Caco-2 (cell line): ENCODE measurements at regions not wholly inside any gene's neighbourhood (a gene's known extent, or its start where the extent isn't known, plus 50 kb on each side); places are given as distances from the start of the nearest gene placed in this dataset.

Experiments
- BruUV-seq: library from RNA; stranded (reverse); fragments of 400-500 nt; replicated peaks from 2 replicates; lab custom pipeline; 2021; lab: Mats Ljungman, UMichigan
- CTCF ChIA-PET: fragments of 300-600 bp; sonication (Branson Sonifier 250); formaldehyde crosslinking; loops from one replicate; lab custom pipeline; 2022; ENCODE audit warnings: antibody characterized with exemption; lab: Charles Lee
- POLR2A ChIA-PET: fragments of 300-600 bp; sonication (Branson Sonifier 250); formaldehyde crosslinking; loops from one replicate; lab custom pipeline; 2022; ENCODE audit warnings: antibody characterized with exemption; lab: Charles Lee
- DNase-seq, 2 experiments: peaks; one replicate each; pipeline versions ENCODE4 v3.0.0 to v3.0.0-alpha.2; 2020 to 2022
- H3K27me3 ChIP-seq: replicated peaks from 2 replicates; pipeline ENCODE4 v1.6.0; 2011; ENCODE audit warnings: low read length; ENCODE audit not compliant: control insufficient read depth, insufficient read depth
- H3K36me3 ChIP-seq: 2 replicates; pipeline ENCODE4 v1.5.1; 2011; ENCODE audit warnings: low read length; ENCODE audit not compliant: control insufficient read depth, insufficient read depth
- H3K4me1 ChIP-seq: fragments of 250-450 bp; sonication (Bioruptor Pico); 2 replicates; pipeline ENCODE4 v1.5.1; 2020; ENCODE audit warnings: mild to moderate bottlenecking
- H3K4me3 ChIP-seq: 2 replicates; pipeline ENCODE4 v1.5.1; 2011; ENCODE audit warnings: low read depth, mild to moderate bottlenecking, control low read depth, low read length
- H3K9me3 ChIP-seq: fragments of 250-450 bp; sonication (Bioruptor Pico); 2 replicates; pipeline ENCODE4 v1.5.1; 2020; ENCODE audit warnings: mild to moderate bottlenecking, moderate library complexity
- H3K27ac Mint-ChIP-seq: one replicate; pipeline ENCODE4 v1.8.0; 2022; ENCODE audit warnings: mixed read lengths; ENCODE audit not compliant: unreplicated experiment
- H3K27me3 Mint-ChIP-seq: one replicate; pipeline ENCODE4 v1.8.0; 2022; ENCODE audit warnings: mixed read lengths; ENCODE audit not compliant: insufficient read depth, unreplicated experiment
- H3K36me3 Mint-ChIP-seq: one replicate; pipeline ENCODE4 v1.8.0; 2022; ENCODE audit warnings: mild to moderate bottlenecking, mixed read lengths; ENCODE audit not compliant: insufficient read depth, unreplicated experiment
- H3K4me1 Mint-ChIP-seq: one replicate; pipeline ENCODE4 v1.8.0; 2022; ENCODE audit warnings: low read depth, mixed read lengths; ENCODE audit not compliant: unreplicated experiment
- H3K4me3 Mint-ChIP-seq: one replicate; pipeline ENCODE4 v1.8.0; 2022; ENCODE audit warnings: mild to moderate bottlenecking, moderate library complexity, mixed read lengths; ENCODE audit not compliant: unreplicated experiment
- H3K9me3 Mint-ChIP-seq: one replicate; pipeline ENCODE4 v1.8.0; 2022; ENCODE audit warnings: mixed read lengths; ENCODE audit not compliant: unreplicated experiment
- CTCF ChIP-seq, 2 experiments: fragments of 200-600 bp in 1 of 2; IDR thresholded peaks; 1 replicate in 1 of 2; 2 replicates in 1 of 2; pipeline versions ENCODE4 v1.5.1 to v1.8.0; 2011 to 2022; ENCODE audit warnings: antibody characterized with exemption in 1 of 2, control low read depth in 1 of 2, inconsistent platforms in 1 of 2, low read depth in 1 of 2, low read length in 1 of 2, mild to moderate bottlenecking in 1 of 2, moderate library complexity in 1 of 2; ENCODE audit not compliant: insufficient read depth in 1 of 2, severe bottlenecking in 1 of 2, unreplicated experiment in 1 of 2
- intact Hi-C: fragments of 100-400 bp; cut with micrococcal nuclease; formaldehyde crosslinking; loops from one replicate; pipeline ENCODE4 v1.10.0; 2022; ENCODE audit not compliant: unreplicated experiment

DNA sequence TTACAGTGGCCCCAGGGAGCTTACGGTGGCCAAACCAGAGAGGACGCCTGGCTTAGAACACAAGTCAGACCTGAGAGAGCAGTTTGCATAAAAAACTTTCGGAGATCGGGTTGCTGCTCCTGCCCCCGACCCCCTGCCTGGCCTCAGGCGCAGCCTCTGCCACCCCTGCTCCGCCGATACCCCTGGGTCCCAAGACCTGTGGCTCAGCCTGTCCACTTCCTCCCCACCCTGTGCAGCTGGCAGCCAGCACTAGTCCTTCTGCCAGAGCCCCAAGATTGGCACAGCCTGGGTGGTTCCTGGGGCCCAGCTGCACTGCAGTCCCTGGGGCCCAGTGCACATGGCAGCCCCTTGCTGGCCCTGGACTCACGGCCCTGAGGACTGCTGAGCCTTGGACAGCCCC, 56.2 kb upstream of the SOX1 start:
- peaks cover 20% of the 10 kb centered on the region for H3K9me3 Mint-ChIP-seq
- ChIA-PET POLR2A (no interaction called here), CTCF (no interaction called here)
- no peak overlapping the region for H3K4me3 ChIP-seq
- H3K4me1 ChIP-seq = no peaks in the 10 kb centered on the region
- no peak for DNase-seq
- H3K36me3 Mint-ChIP-seq = no peaks in the 10 kb centered on the region
- H3K27ac Mint-ChIP-seq = no peak overlapping the region
- H3K9me3 ChIP-seq = no peaks in the 10 kb centered on the region; the same call in 1 of the 2 replicates
- H3K4me1 Mint-ChIP-seq = no peaks in the 10 kb centered on the region
- no peak for TF ChIP-seq CTCF (IDR thresholded peaks at IDR 0.05; ENCODE audit: insufficient read depth in 1 of 2, low read depth in 1 of 2, low read length in 1 of 2, severe bottlenecking in 1 of 2, unreplicated experiment in 1 of 2)
- H3K4me3 Mint-ChIP-seq = no peak overlapping the region
- H3K27me3 ChIP-seq = no peaks in the 10 kb centered on the region
- intact Hi-C loops = no loop called here
- peaks cover 25% of the 10 kb centered on the region for H3K27me3 Mint-ChIP-seq
- BruUV-seq = no TSS peak
- no peaks in the 10 kb centered on the region for H3K36me3 ChIP-seq

GRCh38 chr13:112012016-112012704, 54.8 kb upstream of the SOX1 start:
- H3K4me1 Mint-ChIP-seq = no peaks in the 10 kb centered on the region
- TF ChIP-seq CTCF (IDR thresholded peaks at IDR 0.05; ENCODE audit: insufficient read depth in 1 of 2, low read depth in 1 of 2, low read length in 1 of 2, severe bottlenecking in 1 of 2, unreplicated experiment in 1 of 2) = no peak
- peaks cover 15% of the 10 kb centered on the region for H3K27me3 Mint-ChIP-seq
- H3K36me3 Mint-ChIP-seq = no peaks in the 10 kb centered on the region
- POLR2A ChIA-PET = no interaction called here
- intact Hi-C loops = no loop called here
- no peak for DNase-seq
- Histone ChIP-seq H3K27me3 (no peaks in the 10 kb centered on the region), H3K4me3 (no peak overlapping the region), H3K9me3 (no peaks in the 10 kb centered on the region; the same call in 1 of the 2 replicates), H3K4me1 (no peaks in the 10 kb centered on the region), H3K36me3 (no peaks in the 10 kb centered on the region)
- H3K9me3 Mint-ChIP-seq = peaks cover 21% of the 10 kb centered on the region
- BruUV-seq = no TSS peak
- H3K4me3 Mint-ChIP-seq = no peak overlapping the region
- CTCF ChIA-PET = no interaction called here
- H3K27ac Mint-ChIP-seq = no peak overlapping the region

DNA sequence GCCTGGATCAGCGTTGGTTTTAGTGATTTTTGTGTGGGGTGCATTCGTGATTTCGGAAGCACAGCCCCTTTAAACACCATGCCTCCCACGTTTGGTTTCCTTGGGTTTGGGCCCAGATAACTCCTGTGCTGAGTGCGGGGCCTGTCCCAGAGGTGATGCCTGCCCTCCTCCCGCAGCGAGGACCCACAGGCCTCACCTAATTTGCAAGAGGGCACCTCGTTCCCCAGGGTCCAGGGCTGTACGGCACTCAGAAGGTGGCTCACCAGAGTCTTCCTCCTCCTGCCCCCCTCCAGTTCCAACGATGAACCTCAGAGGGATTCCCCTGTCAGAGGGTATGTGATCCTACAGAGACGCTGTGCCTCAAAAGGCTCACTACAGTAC, 54.3 kb upstream of the SOX1 start:
- H3K36me3 ChIP-seq = no peaks in the 10 kb centered on the region
- DNase-seq = no peak
- H3K4me3 Mint-ChIP-seq = no peak overlapping the region
- no peaks in the 10 kb centered on the region for H3K4me1 Mint-ChIP-seq
- no peak for TF ChIP-seq CTCF (IDR thresholded peaks at IDR 0.05; ENCODE audit: insufficient read depth in 1 of 2, low read depth in 1 of 2, low read length in 1 of 2, severe bottlenecking in 1 of 2, unreplicated experiment in 1 of 2)
- ChIA-PET CTCF (no interaction called here), POLR2A (no interaction called here)
- no peaks in the 10 kb centered on the region; the same call in 1 of the 2 replicates for H3K9me3 ChIP-seq
- peaks cover 15% of the 10 kb centered on the region for H3K27me3 Mint-ChIP-seq
- no peak overlapping the region for H3K4me3 ChIP-seq
- no peaks in the 10 kb centered on the region for H3K27me3 ChIP-seq
- H3K4me1 ChIP-seq = no peaks in the 10 kb centered on the region
- H3K27ac Mint-ChIP-seq = no peak overlapping the region
- no peaks in the 10 kb centered on the region for H3K36me3 Mint-ChIP-seq
- intact Hi-C loops = no loop called here
- no TSS peak for BruUV-seq
- H3K9me3 Mint-ChIP-seq = peaks cover 26% of the 10 kb centered on the region
